Activated CD4-positive, alpha-beta T cell treated with anti-CD3 and anti-CD28 coated beads, Interleukin-2, amount 10 ng/mL, durations not matched to agents 24 days and 14 days (primary cell): ENCODE measurements at regions not wholly inside any gene's neighbourhood (a gene's known extent, or its start where the extent isn't known, plus 50 kb on each side); places are given as distances from the start of the nearest gene placed in this dataset.
"Not testable (repeated sequence)": the region's sequence is repeated elsewhere in the genome, so short reads cannot be mapped to it uniquely, and the experiment has no call there.

Source experiments
- DNase-seq: peaks from one replicate; pipeline ENCODE4 v3.0.0; 2022
- H3K27ac Mint-ChIP-seq: one replicate; pipeline ENCODE4 v1.8.0; 2022; ENCODE audit warnings: mild to moderate bottlenecking, mixed read lengths
- H3K27me3 Mint-ChIP-seq: one replicate; pipeline ENCODE4 v1.8.0; 2022; ENCODE audit warnings: mixed read lengths
- H3K36me3 Mint-ChIP-seq: one replicate; pipeline ENCODE4 v1.8.0; 2022; ENCODE audit warnings: low read depth, mild to moderate bottlenecking, mixed read lengths
- H3K4me1 Mint-ChIP-seq: one replicate; pipeline ENCODE4 v1.8.0; 2021; ENCODE audit warnings: mixed read lengths
- H3K4me3 Mint-ChIP-seq: one replicate; pipeline ENCODE4 v1.8.0; 2022; ENCODE audit warnings: mild to moderate bottlenecking, moderate library complexity, mixed read lengths
- H3K9me3 Mint-ChIP-seq: one replicate; pipeline ENCODE4 v1.8.0; 2021; ENCODE audit warnings: mixed read lengths
- intact Hi-C: fragments of 100-400 bp; cut with micrococcal nuclease; formaldehyde crosslinking; loops from one replicate; pipeline ENCODE4 v1.15.1; 2023

- no peak overlapping the region for H3K4me3 Mint-ChIP-seq
- peaks cover 15% of the 10 kb centered on the region for H3K27me3 Mint-ChIP-seq
- no peak overlapping the region for H3K27ac Mint-ChIP-seq
- peaks cover 14% of the 10 kb centered on the region for H3K4me1 Mint-ChIP-seq
- H3K36me3 Mint-ChIP-seq: no peaks in the 10 kb centered on the region
- intact Hi-C loops: no loop called here
- peaks cover 7% of the 10 kb centered on the region for H3K9me3 Mint-ChIP-seq
- DNase-seq: no peak
These were observed 195.7 kb downstream of the CTTN start for GRCh38 chr11:70594031-70594430.

DNA sequence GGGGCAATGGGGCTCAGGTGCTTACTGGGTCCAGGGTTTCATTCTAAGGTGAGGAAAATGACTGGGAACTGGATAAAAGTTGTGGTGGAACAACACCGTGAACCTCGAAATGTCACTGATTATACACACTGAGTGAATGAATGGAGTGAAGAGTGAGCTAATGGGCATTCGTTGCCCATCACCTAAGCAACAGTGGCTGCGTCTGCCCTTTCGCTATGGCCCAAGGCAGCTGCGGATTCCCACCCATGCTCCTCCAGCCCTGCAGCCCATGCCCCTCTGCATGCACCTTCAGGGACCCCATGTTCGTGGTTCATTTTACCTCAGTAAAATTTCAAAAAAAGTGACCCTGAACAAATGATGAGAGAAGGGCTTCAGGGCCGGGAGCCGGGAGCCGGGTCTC, 196.3 kb downstream of the CTTN start:
- Mint-ChIP-seq H3K4me1 (peaks cover 12% of the 10 kb centered on the region), H3K36me3 (no peaks in the 10 kb centered on the region), H3K27ac (no peak overlapping the region), H3K4me3 (no peak overlapping the region), H3K9me3 (peaks cover 2% of the 10 kb centered on the region), H3K27me3 (peaks cover 11% of the 10 kb centered on the region)
- DNase-seq: no peak
- intact Hi-C loops: no loop called here

DNA sequence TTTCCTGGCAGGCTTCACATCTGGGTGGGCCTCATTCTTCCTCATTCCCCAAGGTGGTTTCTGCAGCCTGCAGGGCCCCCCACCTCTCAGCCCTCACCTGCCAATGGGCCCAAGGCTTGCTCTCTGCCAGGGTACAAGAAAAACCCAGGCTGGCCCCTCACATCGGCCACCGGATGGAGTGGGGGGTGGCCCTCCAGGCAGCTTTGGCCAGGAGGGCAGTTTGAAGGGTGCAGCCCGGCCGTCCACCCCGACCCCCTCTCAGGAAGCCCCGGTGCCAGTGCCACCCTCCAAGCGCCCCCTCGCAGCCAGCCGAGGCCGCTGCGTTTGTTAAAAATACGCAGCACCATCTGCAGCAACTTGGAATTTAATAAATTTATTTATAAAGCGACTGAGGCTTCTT, 196.7 kb downstream of the CTTN start:
- Mint-ChIP-seq H3K9me3 (no peaks in the 10 kb centered on the region), H3K27me3 (peaks cover 10% of the 10 kb centered on the region), H3K36me3 (no peaks in the 10 kb centered on the region), H3K4me3 (no peak overlapping the region), H3K4me1 (peaks cover 9% of the 10 kb centered on the region), H3K27ac (no peak overlapping the region)
- intact Hi-C loops: no loop called here
- no peak for DNase-seq

DNA sequence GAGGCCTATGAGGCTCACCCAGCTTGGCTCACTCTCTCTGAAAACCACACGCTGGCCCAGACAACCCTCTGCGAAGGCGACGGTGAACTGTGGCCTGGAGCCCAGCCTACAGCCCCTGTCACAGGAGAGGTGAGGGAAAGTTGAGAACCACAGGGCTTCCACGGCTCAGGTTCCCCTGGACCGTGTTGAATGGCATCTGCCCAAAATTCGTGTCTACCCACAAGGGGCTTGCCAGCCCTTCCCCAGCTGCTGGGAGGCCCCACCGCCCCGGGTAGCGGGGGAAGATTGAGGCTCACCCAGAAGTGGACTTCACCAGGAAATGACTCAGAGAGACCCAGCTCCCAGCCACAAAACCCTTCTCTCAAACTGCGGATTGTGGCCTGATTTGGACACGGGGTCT, 197.1 kb downstream of the CTTN start:
- Mint-ChIP-seq H3K4me1 (peaks cover 5% of the 10 kb centered on the region), H3K27me3 (peaks cover 11% of the 10 kb centered on the region), H3K4me3 (no peak overlapping the region), H3K9me3 (no peaks in the 10 kb centered on the region), H3K27ac (no peak overlapping the region), H3K36me3 (no peaks in the 10 kb centered on the region)
- DNase-seq: no peak
- intact Hi-C loops: no loop called here

DNA sequence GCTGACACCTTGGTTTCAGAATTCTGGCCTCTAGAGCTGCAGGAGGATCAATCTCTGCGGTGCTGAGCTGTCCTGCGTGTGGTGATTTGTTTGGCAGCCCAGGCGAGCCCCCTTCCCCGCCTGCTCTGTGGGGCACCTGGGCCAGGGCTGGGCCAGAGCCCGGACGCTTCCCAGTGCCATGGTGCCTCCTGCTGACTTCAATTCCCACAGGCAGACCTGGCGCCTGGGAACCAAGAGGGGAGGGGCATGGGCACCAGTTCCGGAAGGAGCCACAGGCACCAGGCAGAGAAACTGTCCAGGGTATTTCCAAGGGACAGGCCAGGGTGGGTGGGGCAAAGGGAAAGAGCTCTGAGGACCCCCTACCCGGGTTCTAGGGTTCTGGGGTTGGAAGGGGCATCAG, 197.8 kb downstream of the CTTN start:
- intact Hi-C loops: no loop called here
- no peak overlapping the region for H3K4me3 Mint-ChIP-seq
- H3K4me1 Mint-ChIP-seq: no peaks in the 10 kb centered on the region
- H3K36me3 Mint-ChIP-seq: no peaks in the 10 kb centered on the region
- no peak for DNase-seq
- no peak overlapping the region for H3K27ac Mint-ChIP-seq
- no peaks in the 10 kb centered on the region for H3K9me3 Mint-ChIP-seq
- H3K27me3 Mint-ChIP-seq: peaks cover 14% of the 10 kb centered on the region

- H3K4me3 Mint-ChIP-seq: no peak overlapping the region
- intact Hi-C loops: no loop called here
- H3K4me1 Mint-ChIP-seq: no peaks in the 10 kb centered on the region
These were observed 198.8 kb downstream of the CTTN start for GRCh38 chr11:70597006-70597555.

GRCh38 chr11:70597751-70598625, 199.7 kb downstream of the CTTN start:
- Mint-ChIP-seq H3K27me3 (peaks cover 16% of the 10 kb centered on the region), H3K4me3 (no peak overlapping the region), H3K36me3 (no peaks in the 10 kb centered on the region), H3K9me3 (no peaks in the 10 kb centered on the region), H3K27ac (no peak overlapping the region), H3K4me1 (no peaks in the 10 kb centered on the region)
- DNase-seq: no peak
- intact Hi-C loops: no loop called here

More at GRCh38 chr11:70597006-70597555, 198.8 kb downstream of the CTTN start:
- DNase-seq: no peak
- Mint-ChIP-seq H3K27me3 (peaks cover 16% of the 10 kb centered on the region), H3K36me3 (no peaks in the 10 kb centered on the region), H3K9me3 (no peaks in the 10 kb centered on the region), H3K27ac (no peak overlapping the region)

DNA sequence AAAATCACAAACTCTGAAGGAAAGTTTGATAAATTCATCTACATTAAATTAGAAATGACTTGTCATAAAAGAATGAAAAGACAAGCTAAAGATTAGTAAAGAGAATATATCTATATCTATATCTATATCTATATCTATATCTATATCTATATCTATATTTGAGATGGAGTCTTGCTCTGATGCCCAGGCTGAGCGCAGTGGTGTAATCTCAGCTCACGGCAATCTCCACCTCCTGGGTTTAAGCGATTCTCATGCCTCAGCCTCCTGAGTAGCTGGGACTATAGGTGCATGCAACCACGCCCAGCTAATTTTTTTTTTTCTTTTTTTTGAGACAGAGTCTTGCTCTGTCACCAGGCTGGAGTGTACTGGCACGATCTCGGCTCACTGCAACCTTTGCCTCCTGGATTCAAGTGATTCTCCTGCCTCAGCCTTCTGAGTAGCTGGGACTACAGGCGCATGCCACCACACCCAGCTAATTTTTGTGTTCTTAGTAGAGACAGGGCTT, 202.6 kb downstream of the CTTN start:
- H3K4me1 Mint-ChIP-seq, H3K36me3 Mint-ChIP-seq, H3K27ac Mint-ChIP-seq, intact Hi-C loops, H3K9me3 Mint-ChIP-seq, DNase-seq, H3K4me3 Mint-ChIP-seq: not testable (repeated sequence)
- peaks cover 10% of the 10 kb centered on the region for H3K27me3 Mint-ChIP-seq

DNA sequence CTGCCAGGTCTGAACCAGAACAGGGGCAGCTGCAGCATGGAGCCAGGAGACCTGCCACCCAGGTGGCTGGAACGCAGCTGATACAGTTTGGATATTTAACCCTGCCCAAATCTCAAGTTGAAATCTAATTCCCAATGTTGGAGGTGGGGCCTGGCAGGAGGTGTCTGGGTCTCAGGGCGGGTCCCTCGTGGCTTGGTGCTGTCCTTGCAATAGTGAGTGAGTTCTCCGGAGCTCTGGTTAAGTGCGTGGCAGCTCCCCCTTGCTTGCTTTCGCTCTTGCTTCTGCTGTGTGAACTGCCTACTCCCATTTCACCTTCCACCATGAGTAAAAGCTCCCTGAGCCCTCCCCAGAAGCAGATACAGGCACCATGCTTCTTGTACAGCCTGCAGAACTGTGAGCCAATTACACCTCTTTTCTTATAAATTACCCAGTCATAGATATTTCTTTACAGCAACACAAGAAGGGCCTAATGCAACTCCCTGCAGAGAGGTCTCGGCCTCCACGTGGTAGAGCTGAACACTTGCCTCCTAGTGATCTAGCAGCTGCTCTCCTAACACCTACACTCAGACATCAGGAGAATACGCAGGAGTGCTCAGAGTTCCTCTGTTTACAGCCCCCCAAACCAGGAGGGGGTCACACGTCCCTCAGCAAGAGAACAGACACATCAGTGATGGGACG, 203.7 kb downstream of the CTTN start:
- H3K27me3 Mint-ChIP-seq: peaks cover 9% of the 10 kb centered on the region
- H3K9me3 Mint-ChIP-seq: no peaks in the 10 kb centered on the region
- no peaks in the 10 kb centered on the region for H3K36me3 Mint-ChIP-seq
- no peak overlapping the region for H3K27ac Mint-ChIP-seq
- no peaks in the 10 kb centered on the region for H3K4me1 Mint-ChIP-seq
- DNase-seq: no peak
- no peak overlapping the region for H3K4me3 Mint-ChIP-seq
- intact Hi-C loops: no loop called here

GRCh38 chr11:70603114-70603755, 204.9 kb downstream of the CTTN start:
- H3K4me3 Mint-ChIP-seq: no peak overlapping the region
- H3K4me1 Mint-ChIP-seq: no peaks in the 10 kb centered on the region
- no peak overlapping the region for H3K27ac Mint-ChIP-seq
- intact Hi-C loops: no loop called here
- peaks cover 6% of the 10 kb centered on the region for H3K27me3 Mint-ChIP-seq
- no peaks in the 10 kb centered on the region for H3K36me3 Mint-ChIP-seq
- no peaks in the 10 kb centered on the region for H3K9me3 Mint-ChIP-seq
- DNase-seq: no peak

DNA sequence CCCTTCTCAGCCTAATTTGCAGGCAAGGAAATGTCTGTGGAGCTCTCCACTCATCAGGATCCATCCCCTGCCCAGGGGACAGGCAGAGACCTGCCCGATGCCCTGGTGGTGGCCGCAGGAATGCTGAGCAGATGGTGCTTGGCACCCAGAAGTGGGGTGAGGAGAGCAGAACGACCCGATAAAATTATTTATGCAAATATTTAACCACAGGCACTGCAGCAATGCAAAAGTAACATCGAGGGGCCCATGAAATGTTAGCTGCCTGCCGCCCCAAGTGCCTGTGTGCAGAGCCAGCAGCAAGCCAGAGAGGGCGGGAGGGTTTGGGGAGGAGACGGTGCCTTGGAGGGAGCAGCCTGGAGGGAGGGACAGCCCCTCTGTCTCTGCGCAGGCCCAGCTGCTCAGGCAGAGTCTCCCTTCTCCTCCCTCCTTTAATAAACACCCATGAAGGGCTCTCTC, 205.5 kb downstream of the CTTN start:
- DNase-seq: no peak
- H3K9me3 Mint-ChIP-seq: no peaks in the 10 kb centered on the region
- no peak overlapping the region for H3K4me3 Mint-ChIP-seq
- H3K4me1 Mint-ChIP-seq: no peaks in the 10 kb centered on the region
- H3K36me3 Mint-ChIP-seq: no peaks in the 10 kb centered on the region
- H3K27ac Mint-ChIP-seq: no peak overlapping the region
- intact Hi-C loops: no loop called here
- H3K27me3 Mint-ChIP-seq: peaks cover 5% of the 10 kb centered on the region

- H3K9me3 Mint-ChIP-seq: no peaks in the 10 kb centered on the region
- no peak for DNase-seq
- no peaks in the 10 kb centered on the region for H3K4me1 Mint-ChIP-seq
- H3K27me3 Mint-ChIP-seq: peaks cover 5% of the 10 kb centered on the region
- intact Hi-C loops: no loop called here
- H3K36me3 Mint-ChIP-seq: no peaks in the 10 kb centered on the region
- no peak overlapping the region for H3K4me3 Mint-ChIP-seq
- no peak overlapping the region for H3K27ac Mint-ChIP-seq
These were observed 205.9 kb downstream of the CTTN start for GRCh38 chr11:70604221-70604620.

DNA sequence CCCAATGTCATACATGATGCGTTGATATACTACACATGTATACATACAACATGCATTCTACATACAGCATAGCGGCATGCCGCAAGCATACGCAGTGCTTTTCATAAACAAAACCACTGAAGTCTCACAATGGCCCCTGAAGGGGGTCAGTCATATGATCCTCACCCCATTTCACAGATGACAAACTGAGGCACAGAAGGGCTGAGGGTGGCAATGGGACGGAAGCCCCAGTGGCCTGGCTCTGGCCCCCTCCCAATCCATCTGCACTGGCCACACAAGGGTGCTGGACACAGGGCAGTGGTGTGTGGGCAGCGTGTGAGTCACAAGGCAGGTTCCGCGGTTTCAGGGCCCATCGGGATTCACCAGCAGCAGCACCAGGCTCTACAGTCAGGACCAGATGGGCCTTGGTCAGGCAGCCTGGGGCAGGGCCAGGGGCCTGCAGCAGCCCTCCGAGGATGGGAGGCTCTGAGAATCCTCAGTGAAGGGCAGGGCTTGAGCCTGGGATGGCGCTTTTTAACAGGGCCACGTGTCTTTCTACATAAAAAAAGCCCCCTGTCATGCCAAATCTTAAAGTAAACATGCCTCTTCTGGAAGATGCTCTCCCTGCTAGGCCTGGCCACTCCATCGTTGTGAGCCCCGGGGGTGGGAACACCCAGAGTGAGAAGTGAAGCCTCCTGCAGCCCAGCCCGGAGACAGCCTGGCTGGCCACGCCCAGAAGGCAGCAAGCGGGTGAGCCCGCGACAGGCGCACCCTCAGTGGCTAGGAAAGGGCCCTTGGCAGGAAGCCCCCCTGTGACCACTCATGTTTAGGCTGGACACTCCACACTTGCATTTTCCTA, 206.5 kb downstream of the CTTN start:
- H3K27ac Mint-ChIP-seq: no peak overlapping the region
- intact Hi-C loops: no loop called here
- H3K9me3 Mint-ChIP-seq: no peaks in the 10 kb centered on the region
- no peak overlapping the region for H3K4me3 Mint-ChIP-seq
- no peaks in the 10 kb centered on the region for H3K4me1 Mint-ChIP-seq
- no peaks in the 10 kb centered on the region for H3K36me3 Mint-ChIP-seq
- H3K27me3 Mint-ChIP-seq: peaks cover 5% of the 10 kb centered on the region
- no peak for DNase-seq
